ENCODE measurements at regions not wholly inside any gene's neighbourhood (a gene's known extent, or its start where the extent isn't known, plus 50 kb on each side); places are given as distances from the start of the nearest gene placed in this dataset.

DNA sequence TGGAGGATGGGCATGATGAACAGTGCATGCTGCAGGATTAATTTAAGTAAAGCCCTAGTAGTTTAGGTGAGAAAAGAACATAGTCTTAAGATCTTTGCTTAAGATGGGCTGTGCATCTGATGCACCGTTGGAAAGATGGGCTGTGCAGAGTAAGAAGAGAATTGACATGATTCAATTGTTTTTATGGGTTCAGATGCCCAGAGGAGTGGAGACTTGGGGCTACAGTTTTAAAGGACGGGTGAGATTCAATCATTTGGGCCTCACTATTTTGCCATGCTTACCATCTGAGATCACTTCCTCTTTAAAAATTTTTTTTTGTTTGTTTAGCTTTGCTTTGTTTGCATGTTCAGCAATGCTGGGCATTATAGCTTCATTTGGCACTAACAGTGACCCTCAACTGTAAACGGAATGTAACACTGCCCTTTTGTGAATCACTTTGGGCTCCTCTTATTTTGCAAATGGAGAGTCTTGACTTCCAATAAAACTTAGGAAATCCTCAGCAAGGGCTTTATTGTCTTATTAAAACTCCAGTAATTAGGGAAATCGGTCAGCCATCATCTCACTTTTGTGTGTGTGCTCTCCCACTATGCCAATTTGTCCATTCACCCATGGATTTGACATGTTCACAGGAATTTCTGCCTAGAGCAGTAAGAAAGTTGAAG lies 216.1 kb upstream of the TLL1 start:
- Mint-ChIP-seq H3K27me3 (no peaks in the 10 kb centered on the region), H3K4me3 (no peak overlapping the region), H3K4me1 (no peaks in the 10 kb centered on the region), H3K36me3 (no peaks in the 10 kb centered on the region), H3K9me3 (peaks cover 0 to 8% (median 3%) of the 10 kb centered on the region in 7 donors), H3K27ac (no peak overlapping the region)
- no peak for ATAC-seq (ENCODE audit: low read depth in 2 of 2)
- no peak for DNase-seq

DNA sequence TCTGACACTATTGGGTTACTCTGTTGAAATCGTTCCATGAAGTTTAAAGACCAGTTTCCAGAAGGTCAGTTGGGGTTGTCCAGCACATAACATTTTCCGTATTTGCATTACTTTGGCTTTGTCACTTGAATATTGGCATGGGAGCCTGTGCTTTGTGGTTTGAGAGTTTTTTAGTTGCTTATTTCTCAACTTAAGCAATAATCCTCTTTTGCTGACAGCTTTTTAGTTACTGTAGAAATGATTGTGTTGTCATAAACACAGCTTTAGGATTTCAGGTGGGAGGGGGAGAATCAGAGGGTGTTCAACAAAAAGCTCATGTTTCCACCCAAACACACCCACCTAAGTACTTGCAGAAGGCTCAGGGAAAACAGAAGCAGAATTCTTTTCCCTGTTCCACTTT lies 210.7 kb upstream of the TLL1 start:
- no peak overlapping the region for H3K27ac Mint-ChIP-seq
- no peak for ATAC-seq (ENCODE audit: low read depth in 2 of 2)
- H3K36me3 Mint-ChIP-seq, result no peaks in the 10 kb centered on the region
- H3K4me3 Mint-ChIP-seq, result no peak overlapping the region
- no peaks in the 10 kb centered on the region for H3K4me1 Mint-ChIP-seq
- H3K27me3 Mint-ChIP-seq, result peaks cover 0 to 3% (median 0%) of the 10 kb centered on the region in 3 donors
- peaks cover 0 to 2% (median 0%) of the 10 kb centered on the region in 7 donors for H3K9me3 Mint-ChIP-seq
- DNase-seq, result no peak

DNA sequence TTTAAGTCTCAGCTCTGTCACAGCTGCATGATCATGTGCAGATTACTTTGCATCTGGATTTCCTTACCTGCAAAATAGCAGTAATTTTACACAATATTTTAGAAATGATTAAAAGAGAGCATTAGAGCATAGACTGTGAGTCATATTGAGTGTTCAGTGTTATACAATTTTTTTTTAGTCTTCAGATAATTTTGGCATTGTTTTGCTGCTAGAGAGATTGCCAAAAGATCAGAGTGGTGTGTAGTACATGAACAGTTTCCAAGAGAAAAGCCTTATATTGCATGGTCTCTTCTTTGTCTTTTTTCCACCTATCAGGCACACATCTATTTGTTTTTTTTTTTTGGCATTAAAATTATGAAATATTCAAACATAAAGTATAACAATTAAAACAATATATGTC lies 209.6 kb upstream of the TLL1 start:
- H3K36me3 Mint-ChIP-seq, result no peaks in the 10 kb centered on the region
- DNase-seq, result no peak
- H3K9me3 Mint-ChIP-seq, result peaks cover 0 to 2% (median 0%) of the 10 kb centered on the region in 7 donors
- no peak for ATAC-seq (ENCODE audit: low read depth in 2 of 2)
- no peak overlapping the region for H3K4me3 Mint-ChIP-seq
- no peaks in the 10 kb centered on the region for H3K4me1 Mint-ChIP-seq
- H3K27ac Mint-ChIP-seq, result no peak overlapping the region
- H3K27me3 Mint-ChIP-seq, result peaks cover 0 to 3% (median 0%) of the 10 kb centered on the region in 3 donors

DNA sequence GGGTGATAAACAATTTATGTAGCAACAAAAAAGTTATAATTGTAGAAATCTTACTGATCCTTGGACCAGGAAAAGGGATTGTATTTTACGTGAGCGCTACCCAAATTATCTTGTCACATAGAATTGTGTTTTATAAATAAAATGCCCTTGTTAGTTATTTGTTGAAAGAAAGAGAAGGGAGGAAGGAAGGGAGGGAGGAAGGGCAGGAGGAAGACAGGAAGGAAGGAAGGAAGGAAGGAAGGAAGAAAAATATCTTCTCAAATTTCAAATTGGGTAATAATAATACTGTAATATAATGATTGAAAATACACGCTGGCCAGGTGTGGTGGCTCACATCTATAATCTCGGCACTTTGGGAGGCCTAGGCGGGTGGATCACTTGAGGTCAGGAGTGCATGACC lies 206.2 kb upstream of the TLL1 start:
- no peak for DNase-seq
- Mint-ChIP-seq H3K4me1 (no peaks in the 10 kb centered on the region), H3K36me3 (no peaks in the 10 kb centered on the region), H3K9me3 (peaks cover 0 to 4% (median 0%) of the 10 kb centered on the region in 7 donors), H3K27ac (no peak overlapping the region), H3K27me3 (peaks cover 0 to 3% (median 0%) of the 10 kb centered on the region in 3 donors), H3K4me3 (no peak overlapping the region)
- ATAC-seq (ENCODE audit: low read depth in 2 of 2), result no peak

DNA sequence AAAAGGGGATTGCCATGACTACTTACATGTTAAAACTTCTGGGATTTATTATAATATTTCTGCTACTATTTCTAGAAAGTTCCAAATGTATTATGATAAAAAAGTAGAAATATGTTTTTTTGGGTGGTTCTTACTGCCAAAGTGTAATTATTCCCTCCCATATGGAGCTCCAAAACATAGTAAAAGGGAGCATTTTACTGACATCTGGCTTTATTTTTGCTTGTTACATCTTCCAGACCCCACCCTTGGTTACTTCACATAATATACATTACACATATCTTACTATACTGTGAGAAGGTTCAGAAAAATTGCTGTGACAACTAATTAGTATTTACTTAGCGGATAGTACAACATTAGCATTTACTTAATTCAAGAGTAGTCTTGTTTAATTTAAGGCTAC lies 205.1 kb upstream of the TLL1 start:
- Mint-ChIP-seq H3K36me3 (no peaks in the 10 kb centered on the region), H3K9me3 (peaks cover 0 to 4% (median 0%) of the 10 kb centered on the region in 7 donors), H3K27me3 (peaks cover 0 to 3% (median 0%) of the 10 kb centered on the region in 3 donors), H3K27ac (no peak overlapping the region), H3K4me1 (no peaks in the 10 kb centered on the region), H3K4me3 (no peak overlapping the region)
- ATAC-seq (ENCODE audit: low read depth in 2 of 2), result no peak
- no peak for DNase-seq

DNA sequence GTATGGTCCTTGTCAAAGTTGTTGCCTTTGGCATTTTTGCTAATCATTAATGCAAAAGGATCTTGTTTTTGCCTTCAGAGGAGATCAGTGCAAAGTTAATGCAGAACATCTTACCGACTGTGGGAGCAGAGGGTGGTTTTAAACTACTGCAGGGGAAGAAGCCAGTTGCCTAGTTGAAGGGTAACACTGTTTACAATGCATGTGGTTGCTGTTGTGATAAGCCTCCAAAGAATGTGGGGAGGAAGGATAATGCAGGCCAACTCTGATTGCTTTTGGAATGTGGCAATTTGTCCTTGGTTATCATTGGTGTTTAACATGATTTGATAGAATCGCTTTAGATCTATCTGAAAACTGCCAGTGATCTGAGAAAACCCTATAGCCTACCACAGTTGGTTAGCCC lies 204.3 kb upstream of the TLL1 start:
- H3K9me3 Mint-ChIP-seq, result peaks cover 0 to 4% (median 0%) of the 10 kb centered on the region in 7 donors
- no peaks in the 10 kb centered on the region for H3K4me1 Mint-ChIP-seq
- no peaks in the 10 kb centered on the region for H3K36me3 Mint-ChIP-seq
- H3K4me3 Mint-ChIP-seq, result no peak overlapping the region
- no peak for ATAC-seq (ENCODE audit: low read depth in 2 of 2)
- DNase-seq, result no peak
- no peak overlapping the region for H3K27ac Mint-ChIP-seq
- peaks cover 0 to 3% (median 0%) of the 10 kb centered on the region in 3 donors for H3K27me3 Mint-ChIP-seq

DNA sequence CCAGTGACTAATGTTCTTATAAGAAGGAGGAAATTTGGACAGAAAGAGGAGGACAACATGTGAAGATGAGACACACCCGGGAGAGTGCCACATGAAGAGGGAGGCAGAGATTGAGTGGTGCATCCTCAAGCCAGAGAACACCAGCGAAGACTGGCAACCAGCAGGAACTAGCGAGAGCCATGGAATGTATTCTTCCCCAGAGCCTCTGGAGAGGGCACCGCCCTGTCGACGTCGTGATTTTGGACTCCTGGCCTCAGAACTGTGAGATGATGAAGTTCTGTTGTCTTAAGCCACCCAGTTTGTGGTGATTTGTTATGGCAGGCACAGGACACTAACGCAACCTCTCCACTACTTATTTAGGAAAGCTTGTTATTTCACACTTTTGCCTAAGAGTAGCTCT lies 196.0 kb upstream of the TLL1 start:
- no peak for DNase-seq
- no peaks in the 10 kb centered on the region for H3K36me3 Mint-ChIP-seq
- no peaks in the 10 kb centered on the region for H3K27me3 Mint-ChIP-seq
- H3K9me3 Mint-ChIP-seq, result peaks cover 0 to 11% (median 2%) of the 10 kb centered on the region in 7 donors
- no peak overlapping the region for H3K4me3 Mint-ChIP-seq
- ATAC-seq (ENCODE audit: low read depth in 2 of 2), result no peak
- H3K27ac Mint-ChIP-seq, result no peak overlapping the region
- H3K4me1 Mint-ChIP-seq, result no peaks in the 10 kb centered on the region

DNA sequence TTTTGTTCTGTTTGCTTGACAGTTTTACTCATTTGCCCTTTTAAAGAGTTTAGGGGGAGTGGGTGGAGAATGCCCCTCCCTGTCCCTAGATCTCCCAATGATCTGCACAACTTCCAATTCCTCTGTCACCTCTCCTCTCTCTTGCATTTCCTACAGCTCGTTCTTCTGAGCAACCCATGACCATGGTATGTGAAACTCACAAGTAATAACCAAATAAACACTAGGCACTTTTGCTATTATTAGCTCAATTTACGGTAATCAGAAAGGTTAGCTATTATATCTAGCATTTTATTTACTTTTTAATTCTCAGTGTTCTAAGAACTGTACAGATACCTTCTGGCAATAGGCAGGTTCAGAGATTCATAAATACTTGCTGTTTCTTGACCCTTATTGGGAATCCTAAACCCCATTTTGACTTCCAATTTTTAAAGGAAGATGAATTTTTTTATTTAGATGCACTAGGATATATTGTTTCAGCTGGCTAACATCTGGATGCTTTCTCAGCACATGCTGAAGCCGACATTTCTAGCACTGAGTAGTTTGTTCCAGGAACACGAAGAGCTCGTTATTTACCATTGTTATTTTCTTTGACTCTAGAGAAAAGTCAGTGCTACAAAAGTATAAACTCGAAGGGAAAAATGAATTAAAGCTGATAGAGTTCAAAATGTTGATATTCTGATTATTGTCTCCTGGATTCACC lies 194.7 kb upstream of the TLL1 start:
- Mint-ChIP-seq H3K27ac (no peak overlapping the region), H3K36me3 (no peaks in the 10 kb centered on the region), H3K4me3 (no peak overlapping the region), H3K4me1 (no peaks in the 10 kb centered on the region), H3K9me3 (peaks cover 0 to 11% (median 2%) of the 10 kb centered on the region in 7 donors), H3K27me3 (no peaks in the 10 kb centered on the region)
- no peak for ATAC-seq (ENCODE audit: low read depth in 2 of 2)
- no peak for DNase-seq

DNA sequence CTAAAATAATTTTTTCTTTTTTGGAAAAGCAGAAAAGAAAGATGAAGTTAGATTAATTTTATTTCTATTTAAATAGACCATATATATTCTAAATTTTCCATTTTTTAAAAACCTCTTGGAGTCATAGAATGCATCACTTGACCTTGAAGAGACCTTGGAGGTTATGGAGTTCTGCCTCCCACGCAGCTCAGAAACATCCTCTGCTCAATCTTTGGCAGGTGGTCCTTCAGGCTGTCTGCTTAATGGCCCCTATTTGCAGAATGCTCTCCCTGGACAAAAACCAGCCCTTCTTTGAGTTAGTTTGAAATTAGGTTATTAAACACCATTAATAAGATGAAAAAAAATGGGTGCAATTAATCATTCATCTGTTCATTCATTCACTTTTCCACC lies 194.1 kb upstream of the TLL1 start:
- ATAC-seq (ENCODE audit: low read depth in 2 of 2), result no peak
- H3K27me3 Mint-ChIP-seq, result no peaks in the 10 kb centered on the region
- no peak for DNase-seq
- no peaks in the 10 kb centered on the region for H3K4me1 Mint-ChIP-seq
- H3K27ac Mint-ChIP-seq, result no peak overlapping the region
- no peak overlapping the region for H3K4me3 Mint-ChIP-seq
- H3K9me3 Mint-ChIP-seq, result peaks cover 0 to 11% (median 0%) of the 10 kb centered on the region in 7 donors
- no peaks in the 10 kb centered on the region for H3K36me3 Mint-ChIP-seq

DNA sequence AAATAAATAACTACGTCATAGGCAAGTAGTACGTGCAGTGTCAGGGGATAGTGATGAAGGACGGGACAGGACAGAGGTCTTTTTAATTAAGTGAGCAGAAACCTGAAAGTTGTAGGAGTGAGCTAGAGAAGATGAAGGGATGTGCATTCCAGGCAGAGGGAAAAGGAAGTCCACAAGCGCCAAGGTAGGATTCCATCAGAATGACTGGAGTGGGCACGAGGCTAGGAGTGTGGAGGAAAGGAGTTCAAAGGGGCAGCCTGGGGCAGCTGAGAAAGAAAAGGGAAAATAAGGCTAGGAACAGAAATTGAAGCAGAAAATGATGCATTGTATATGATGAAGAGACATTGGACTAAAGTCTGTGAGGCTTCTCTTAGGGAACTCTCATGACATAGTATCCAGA lies 192.2 kb upstream of the TLL1 start:
- Mint-ChIP-seq H3K9me3 (peaks cover 0 to 11% (median 0%) of the 10 kb centered on the region in 7 donors), H3K36me3 (no peaks in the 10 kb centered on the region), H3K27me3 (no peaks in the 10 kb centered on the region), H3K27ac (no peak overlapping the region), H3K4me3 (no peak overlapping the region), H3K4me1 (no peaks in the 10 kb centered on the region)
- DNase-seq (no peak), ATAC-seq (ENCODE audit: low read depth in 2 of 2) (no peak)

DNA sequence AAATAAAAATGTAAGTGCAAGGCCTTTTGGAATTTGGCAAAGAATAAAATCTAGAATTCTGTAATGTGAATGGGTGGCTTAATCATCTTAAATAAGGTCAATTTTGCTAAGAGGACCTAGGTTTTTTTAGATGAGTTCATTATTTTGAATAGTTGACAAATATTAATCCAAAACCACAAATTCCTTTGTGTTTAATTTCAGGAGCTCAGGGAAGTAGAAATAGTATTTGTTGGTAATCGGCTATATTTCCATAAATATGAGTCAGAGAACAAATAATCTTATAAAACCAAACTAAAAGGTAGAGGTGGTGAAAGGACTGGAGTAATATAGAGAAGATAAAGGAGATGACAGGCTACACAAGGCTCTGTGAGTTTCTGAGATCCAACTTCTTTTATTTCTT lies 190.4 kb upstream of the TLL1 start:
- Mint-ChIP-seq H3K4me3 (no peak overlapping the region), H3K36me3 (no peaks in the 10 kb centered on the region), H3K27me3 (no peaks in the 10 kb centered on the region), H3K27ac (no peak overlapping the region), H3K4me1 (no peaks in the 10 kb centered on the region), H3K9me3 (peaks cover 0 to 11% (median 0%) of the 10 kb centered on the region in 7 donors)
- DNase-seq (no peak), ATAC-seq (ENCODE audit: low read depth in 2 of 2) (no peak)

DNA sequence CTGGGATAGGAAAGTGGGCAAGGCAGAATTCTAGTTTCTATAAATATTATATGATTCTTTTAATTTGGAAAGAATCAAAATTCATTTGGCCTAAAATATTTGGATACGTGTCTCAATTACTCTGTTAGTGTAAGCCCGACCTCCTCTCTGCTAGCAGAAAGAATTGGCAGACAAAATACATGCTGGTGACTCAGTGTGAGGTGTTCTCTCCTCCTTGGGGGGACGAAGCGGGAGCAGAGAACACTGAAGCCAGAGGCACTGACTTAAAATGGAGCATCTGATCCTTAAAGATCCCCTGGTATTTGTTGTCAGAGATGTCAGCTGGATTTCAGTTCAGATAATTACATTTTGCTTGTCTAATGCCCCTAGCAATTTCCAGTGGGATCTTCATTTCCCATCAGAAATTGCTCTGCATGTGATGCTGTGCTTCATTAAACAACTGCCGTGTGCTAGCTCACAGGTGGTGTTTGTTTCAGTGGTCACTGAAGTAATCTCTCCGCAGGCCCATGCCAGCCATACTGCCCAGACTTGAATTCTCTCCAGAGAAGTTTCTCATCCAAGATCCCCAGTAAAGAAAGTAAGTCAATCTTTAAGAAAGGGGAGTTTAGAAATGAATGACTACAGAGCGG lies 188.7 kb upstream of the TLL1 start:
- no peak for DNase-seq
- no peak overlapping the region for H3K4me3 Mint-ChIP-seq
- H3K9me3 Mint-ChIP-seq, result peaks cover 0 to 7% (median 0%) of the 10 kb centered on the region in 7 donors
- H3K27ac Mint-ChIP-seq, result no peak overlapping the region
- no peak for ATAC-seq (ENCODE audit: low read depth in 2 of 2)
- H3K27me3 Mint-ChIP-seq, result no peaks in the 10 kb centered on the region
- no peaks in the 10 kb centered on the region for H3K36me3 Mint-ChIP-seq
- H3K4me1 Mint-ChIP-seq, result no peaks in the 10 kb centered on the region

DNA sequence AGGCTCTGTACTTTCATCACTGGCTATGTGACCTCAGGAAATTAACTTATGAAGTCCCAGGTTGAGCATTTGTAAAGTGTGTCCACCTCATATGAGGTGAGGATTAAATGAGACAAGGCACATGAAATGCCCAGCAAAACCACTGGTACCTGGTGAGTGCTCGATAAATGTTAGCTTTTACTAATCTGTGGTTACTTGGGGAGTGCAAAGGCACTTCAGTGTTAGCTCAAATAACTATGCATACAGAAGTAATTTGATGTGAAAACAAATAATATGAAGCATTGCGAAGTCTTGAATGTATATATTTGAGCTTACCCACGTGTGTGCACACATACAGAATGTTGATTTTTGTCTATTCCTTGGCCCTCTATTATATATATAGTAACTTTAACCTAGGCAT lies 186.3 kb upstream of the TLL1 start:
- Mint-ChIP-seq H3K27ac (no peak overlapping the region), H3K9me3 (peaks cover 0 to 2% (median 0%) of the 10 kb centered on the region in 7 donors), H3K36me3 (no peaks in the 10 kb centered on the region), H3K27me3 (no peaks in the 10 kb centered on the region), H3K4me3 (no peak overlapping the region), H3K4me1 (no peaks in the 10 kb centered on the region)
- ATAC-seq (ENCODE audit: low read depth in 2 of 2) (no peak), DNase-seq (no peak)

DNA sequence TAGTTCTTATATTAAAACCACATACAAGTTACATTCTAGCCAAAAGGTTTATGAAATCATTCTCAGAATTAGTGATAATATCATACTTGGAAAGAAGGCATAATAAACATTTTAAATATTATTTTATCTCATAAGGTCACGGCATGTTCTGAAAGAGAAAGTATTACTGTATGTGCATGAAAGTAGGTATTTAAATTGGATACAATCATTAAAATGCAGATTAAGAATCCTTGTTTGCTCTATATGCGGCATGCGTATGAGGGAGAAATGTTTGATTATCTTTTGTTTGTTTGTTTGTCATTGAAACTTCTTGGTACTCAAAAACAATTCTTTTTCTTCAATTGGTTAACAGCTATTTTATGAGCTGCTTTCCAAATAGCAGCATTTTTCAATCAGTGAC lies 183.9 kb upstream of the TLL1 start:
- no peak for ATAC-seq (ENCODE audit: low read depth in 2 of 2)
- DNase-seq, result no peak
- no peaks in the 10 kb centered on the region for H3K36me3 Mint-ChIP-seq
- H3K4me3 Mint-ChIP-seq, result no peak overlapping the region
- no peaks in the 10 kb centered on the region for H3K27me3 Mint-ChIP-seq
- no peaks in the 10 kb centered on the region for H3K4me1 Mint-ChIP-seq
- peaks cover 0 to 4% (median 0%) of the 10 kb centered on the region in 7 donors for H3K9me3 Mint-ChIP-seq
- H3K27ac Mint-ChIP-seq, result no peak overlapping the region

All from naive B cell (primary cell).